Tibial nerve (tissue), 3 donors: ENCODE measurements at regions not wholly inside any gene's neighbourhood (a gene's known extent, or its start where the extent isn't known, plus 50 kb on each side); places are given as distances from the start of the nearest gene placed in this dataset.

Experiments used
- POLR2A ChIP-seq, 2 donors: fragments of 450-650 bp; IDR thresholded peaks; one replicate each; pipeline ENCODE4 v1.6.1; 2017; ENCODE audit warnings: antibody characterized with exemption in 2 of 2, mild to moderate bottlenecking in 2 of 2, moderate library complexity in 2 of 2
- TF ChIP-seq, protein P1 (sequence below), 5 experiments: fragments of 200-600 bp in 3 of 5; fragments of 450-650 bp in 2 of 5; sonication (generic) in 3 of 5; IDR thresholded peaks; one replicate each; pipeline ENCODE4 v1.5.1; 2016 to 2019; ENCODE audit warnings: antibody characterized with exemption in 5 of 5, mild to moderate bottlenecking in 3 of 5, moderate library complexity in 2 of 5

DNA sequence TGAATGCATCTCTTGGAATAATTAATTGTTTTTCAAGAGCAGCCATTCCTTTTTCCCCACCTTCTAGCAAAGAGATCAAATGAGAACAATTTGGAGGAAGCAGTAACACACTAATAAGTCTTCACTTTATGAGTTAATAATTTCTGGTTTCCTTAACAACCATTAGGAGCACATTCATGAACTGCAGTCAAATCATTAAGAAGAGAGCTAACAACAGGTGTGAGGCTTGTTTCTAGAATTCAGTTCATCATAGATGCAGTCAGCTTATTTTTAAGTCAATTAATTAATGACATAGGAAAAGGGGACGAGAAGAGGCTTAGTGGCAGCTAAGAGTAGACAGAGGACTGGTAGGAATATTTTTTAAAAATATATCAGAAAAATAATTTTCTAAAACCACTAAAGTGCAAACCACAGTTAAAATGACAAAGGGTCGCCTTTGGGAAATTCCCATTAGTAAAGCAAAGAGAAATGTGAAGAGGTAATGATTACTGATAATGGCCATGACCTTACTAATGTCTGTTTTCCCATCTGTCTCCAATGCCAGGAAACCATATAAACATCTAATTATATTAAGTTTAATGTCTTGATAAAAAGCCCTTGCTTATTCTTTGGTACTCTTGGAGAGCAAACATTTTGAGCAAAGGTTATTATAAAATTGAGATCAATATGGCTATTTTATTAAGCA lies 184.2 kb downstream of the KCNJ2 start:
- TF ChIP-seq, protein P1, sequence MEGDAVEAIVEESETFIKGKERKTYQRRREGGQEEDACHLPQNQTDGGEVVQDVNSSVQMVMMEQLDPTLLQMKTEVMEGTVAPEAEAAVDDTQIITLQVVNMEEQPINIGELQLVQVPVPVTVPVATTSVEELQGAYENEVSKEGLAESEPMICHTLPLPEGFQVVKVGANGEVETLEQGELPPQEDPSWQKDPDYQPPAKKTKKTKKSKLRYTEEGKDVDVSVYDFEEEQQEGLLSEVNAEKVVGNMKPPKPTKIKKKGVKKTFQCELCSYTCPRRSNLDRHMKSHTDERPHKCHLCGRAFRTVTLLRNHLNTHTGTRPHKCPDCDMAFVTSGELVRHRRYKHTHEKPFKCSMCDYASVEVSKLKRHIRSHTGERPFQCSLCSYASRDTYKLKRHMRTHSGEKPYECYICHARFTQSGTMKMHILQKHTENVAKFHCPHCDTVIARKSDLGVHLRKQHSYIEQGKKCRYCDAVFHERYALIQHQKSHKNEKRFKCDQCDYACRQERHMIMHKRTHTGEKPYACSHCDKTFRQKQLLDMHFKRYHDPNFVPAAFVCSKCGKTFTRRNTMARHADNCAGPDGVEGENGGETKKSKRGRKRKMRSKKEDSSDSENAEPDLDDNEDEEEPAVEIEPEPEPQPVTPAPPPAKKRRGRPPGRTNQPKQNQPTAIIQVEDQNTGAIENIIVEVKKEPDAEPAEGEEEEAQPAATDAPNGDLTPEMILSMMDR (IDR thresholded peaks at IDR 0.05) = no peak
- TF ChIP-seq POLR2A (IDR thresholded peaks at IDR 0.05) = no peak
